HepG2 (cell line): ENCODE measurements at regions not wholly inside any gene's neighbourhood (a gene's known extent, or its start where the extent isn't known, plus 50 kb on each side); places are given as distances from the start of the nearest gene placed in this dataset.

Experiments used
- ATAC-seq: fragments of 200-7000 bp; cut with Tn5 transposase; 3 replicates; pipeline ENCODE4 v1.9.1; 2020; ENCODE audit warnings: mild to moderate bottlenecking, moderate library complexity
- BruUV-seq: library from RNA; stranded (reverse); fragments of 400-500 nt; replicated peaks from 2 replicates; lab custom pipeline; 2021; lab: Mats Ljungman, UMichigan
- CTCF ChIA-PET: fragments of 300-600 bp; formaldehyde crosslinking; extraction: SDS; loops from one replicate; lab custom pipeline; 2021; ENCODE audit warnings: low total read pairs, inconsistent platforms, low intra/inter-chr PET ratio; lab: Yijun Ruan, JAX
- POLR2A ChIA-PET: fragments of 350-600 bp; sonication (Branson Sonifier 250); formaldehyde crosslinking; loops from one replicate; lab custom pipeline; 2020; ENCODE audit warnings: antibody characterized with exemption, inconsistent platforms; lab: Yijun Ruan, JAX
- DNase-seq: peaks from one replicate; pipeline ENCODE4 v3.0.0-alpha.2; 2015; ENCODE audit warnings: low spot score
- FAIRE-seq: peaks from 3 replicates; lab custom pipeline; 2011; peaks lifted over from hg19 to GRCh38; lab: Jason Lieb, UNC
- H2AFZ ChIP-seq: one replicate; pipeline ENCODE4 v1.6.1; 2011; ENCODE audit warnings: low read length, inconsistent platforms
- H3K27ac ChIP-seq: fragments of 300-600 bp; 3 replicates; pipeline ENCODE4 v1.8.0; 2011; ENCODE audit warnings: mixed run types, mild to moderate bottlenecking, mixed read lengths, low read length, inconsistent platforms; ENCODE audit not compliant: insufficient read depth; ENCODE audit errors: extremely low read length
- H3K27me3 ChIP-seq, 2 experiments: fragments of 200-600 bp in 1 of 2; 2 replicates in 1 of 2; 3 replicates in 1 of 2; pipeline versions ENCODE4 v1.6.0 to v1.8.0; 2011; ENCODE audit warnings: low read length in 2 of 2, mild to moderate bottlenecking in 2 of 2, moderate library complexity in 2 of 2, inconsistent platforms in 1 of 2; ENCODE audit not compliant: insufficient read depth in 2 of 2, control insufficient read depth in 1 of 2
- H3K36me3 ChIP-seq, 2 experiments: fragments of 200-600 bp in 1 of 2; replicated peaks in 1 of 2; 2 replicates in 1 of 2; 3 replicates in 1 of 2; pipeline versions ENCODE4 v1.5.1 to v1.8.0; 2011; ENCODE audit warnings: low read length in 2 of 2, inconsistent platforms in 1 of 2; ENCODE audit not compliant: insufficient read depth in 2 of 2, control insufficient read depth in 1 of 2
- H3K4me1 ChIP-seq: 2 replicates; pipeline ENCODE4 v1.5.1; 2012; ENCODE audit warnings: low read length, inconsistent platforms; ENCODE audit not compliant: insufficient read depth
- H3K4me2 ChIP-seq: 2 replicates; pipeline ENCODE4 v1.6.0; 2011; ENCODE audit warnings: low read depth, low read length, inconsistent platforms
- H3K4me3 ChIP-seq, 3 experiments: fragments of 200-600 bp in 1 of 3; sonication (generic), shearing (Covaris generic) in 1 of 3; replicated peaks in 1 of 3; 2 replicates each; pipeline ENCODE4 v1.5.1; 2011 to 2016; ENCODE audit warnings: low read length in 3 of 3, inconsistent platforms in 2 of 3, low read depth in 2 of 3, mild to moderate bottlenecking in 2 of 3, control low read depth in 1 of 3, mixed read lengths in 1 of 3; ENCODE audit not compliant: insufficient read depth in 1 of 3
- H3K79me2 ChIP-seq: one replicate; pipeline ENCODE4 v1.6.1; 2011; ENCODE audit warnings: low read length, inconsistent platforms; ENCODE audit not compliant: insufficient read depth
- H3K9ac ChIP-seq: 2 replicates; pipeline ENCODE4 v1.6.0; 2011; ENCODE audit warnings: mild to moderate bottlenecking, low read depth, low read length, inconsistent platforms; ENCODE audit not compliant: insufficient read depth
- H3K9me3 ChIP-seq: 2 replicates; pipeline ENCODE4 v1.5.1; 2012; ENCODE audit warnings: mild to moderate bottlenecking, low read length
- H4K20me1 ChIP-seq: 2 replicates; pipeline ENCODE4 v1.6.0; 2011; ENCODE audit warnings: inconsistent platforms, mild to moderate bottlenecking, low read length, moderate library complexity; ENCODE audit not compliant: insufficient read depth
- ATF2 ChIP-seq: sonication (generic); formaldehyde crosslinking; IDR thresholded peaks from 2 replicates; pipeline ENCODE4 v1.4.0; 2020; ENCODE audit warnings: missing genetic modification reagents
- ATF4 ChIP-seq, 2 experiments: fragments of 450-650 bp in 1 of 2; sonication (generic) in 1 of 2; formaldehyde crosslinking; IDR thresholded peaks; 2 replicates each; pipeline versions ENCODE4 v1.5.0 to v1.8.0; 2020 to 2022; ENCODE audit warnings: mild to moderate bottlenecking in 1 of 2, missing genetic modification reagents in 1 of 2
- ATF7 ChIP-seq, 2 experiments: fragments of 450-650 bp in 1 of 2; sonication (generic) in 1 of 2; formaldehyde crosslinking in 1 of 2; IDR thresholded peaks; 2 replicates each; pipeline versions ENCODE4 v1.4.0 to v1.6.1; 2016 to 2020; ENCODE audit warnings: antibody characterized with exemption in 1 of 2, mild to moderate bottlenecking in 1 of 2, missing genetic modification reagents in 1 of 2
- CREB1 ChIP-seq, 2 experiments: fragments of 450-650 bp in 1 of 2; IDR thresholded peaks; 2 replicates each; pipeline ENCODE4 v1.6.1; 2016 to 2017; ENCODE audit warnings: control low read depth in 1 of 2, mild to moderate bottlenecking in 1 of 2, missing compliant biosample characterization in 1 of 2, missing genetic modification characterization in 1 of 2
- CTCF ChIP-seq: sonication (generic); formaldehyde crosslinking; IDR thresholded peaks from 2 replicates; pipeline ENCODE4 v1.5.0; 2020; ENCODE audit warnings: mild to moderate bottlenecking, missing genetic modification reagents, moderate library complexity
- FOSL2 ChIP-seq: sonication (generic); formaldehyde crosslinking; IDR thresholded peaks from 2 replicates; pipeline ENCODE4 v1.4.0; 2020; ENCODE audit warnings: missing genetic modification reagents
- JUN ChIP-seq: sonication (generic); formaldehyde crosslinking; IDR thresholded peaks from 2 replicates; pipeline ENCODE4 v1.4.0; 2020; ENCODE audit warnings: mild to moderate bottlenecking, missing genetic modification reagents
- MZF1 ChIP-seq: sonication (generic); formaldehyde crosslinking; IDR thresholded peaks from 2 replicates; pipeline ENCODE4 v1.8.1; 2023; ENCODE audit warnings: mild to moderate bottlenecking, missing genetic modification reagents, borderline replicate concordance
- NR2F6 ChIP-seq, 2 experiments: IDR thresholded peaks; 2 replicates each; pipeline ENCODE4 v1.6.1; 2016; ENCODE audit warnings: antibody characterized with exemption in 1 of 2, mild to moderate bottlenecking in 1 of 2
- RAD21 ChIP-seq: fragments of 450-650 bp; formaldehyde crosslinking; IDR thresholded peaks from 2 replicates; pipeline ENCODE4 v1.5.0; 2020; ENCODE audit warnings: mild to moderate bottlenecking
- RBM39 ChIP-seq: fragments of 200-400 bp; formaldehyde crosslinking; IDR thresholded peaks from one replicate; pipeline ENCODE4 v1.6.1; 2018; ENCODE audit warnings: antibody characterized with exemption, mild to moderate bottlenecking, low read depth, low read length; ENCODE audit not compliant: poor library complexity, severe bottlenecking
- SMC3 ChIP-seq: IDR thresholded peaks from 2 replicates; pipeline ENCODE4 v1.6.1; 2011; ENCODE audit warnings: low read length, improper control_type of control experiment
- STAG1 ChIP-seq: sonication (generic); formaldehyde crosslinking; IDR thresholded peaks from 2 replicates; pipeline ENCODE4 v1.4.0; 2020; ENCODE audit warnings: missing genetic modification reagents
- ZNF333 ChIP-seq: sonication (generic); formaldehyde crosslinking; IDR thresholded peaks from 2 replicates; pipeline ENCODE4 v1.4.0; 2020; ENCODE audit warnings: mild to moderate bottlenecking, missing genetic modification reagents, borderline replicate concordance
- ZNF510 ChIP-seq: sonication (generic); formaldehyde crosslinking; IDR thresholded peaks from 2 replicates; pipeline ENCODE4 v1.4.0; 2020; ENCODE audit warnings: low read depth, mild to moderate bottlenecking, missing genetic modification reagents
- WGBS: methylation state at CpG from one replicate; pipeline ENCODE4 v1.1.6; 2017; ENCODE audit warnings: low lambda C conversion rate; 5-methylcytosine and 5-hydroxymethylcytosine counted together
- in situ Hi-C: cut with HindIII; loops from 2 replicates; pipeline ENCODE4 v1.10.0; 2017; ENCODE audit warnings: low pct_unique_long_range_greater_than_20kb; ENCODE audit not compliant: extremely low pct_ligation_motif_present
- intact Hi-C: fragments of 100-400 bp; cut with micrococcal nuclease; formaldehyde crosslinking; loops from one replicate; pipeline ENCODE4 v1.10.0; 2022; ENCODE audit not compliant: unreplicated experiment

GRCh38 chr3:53426918-53427317 is 67.5 kb upstream of the CACNA1D start:
- DNase-seq, result peak; percentile 47
- TF ChIP-seq MZF1 (no peak), SMC3 (peak; percentile 79), RAD21 (CRISPR knock-in tag) (peak; percentile 69), RBM39 (no peak), ATF4 (CRISPR knock-in tag; IDR thresholded peaks at IDR 0.05) (peak in 1 of 2 experiments; percentile 58; a peak in 1 of 4 replicates), JUN (CRISPR knock-in tag) (no peak), ATF7 (IDR thresholded peaks at IDR 0.05) (peak; percentile 35), ATF7 (CRISPR knock-in tag; IDR thresholded peaks at IDR 0.05) (no peak), FOSL2 (CRISPR knock-in tag) (peak; percentile 20; the same call in 1 of the 2 replicates), STAG1 (CRISPR knock-in tag) (peak; percentile 87), NR2F6 (IDR thresholded peaks at IDR 0.05) (no peak), NR2F6 (CRISPR knock-in tag; IDR thresholded peaks at IDR 0.05) (peak; percentile 52; the same call in 1 of the 2 replicates), CREB1 (IDR thresholded peaks at IDR 0.05) (peak; percentile 35; the same call in 1 of the 2 replicates), CREB1 (CRISPR knock-in tag; IDR thresholded peaks at IDR 0.05) (no peak), ZNF333 (CRISPR knock-in tag) (no peak), ATF2 (peak; percentile 80; the same call in 1 of the 2 replicates), ZNF510 (CRISPR knock-in tag) (no peak), CTCF (peak; percentile 71)
- BruUV-seq, result no TSS peak
- ChIA-PET POLR2A (no interaction called here), CTCF (interaction anchor here (2.3 kb wide), 1 partner anchor 72 kb away, joined by 16 read pairs; no protein-coding TSS in a partner anchor)
- in situ Hi-C loops, result no loop called here
- FAIRE-seq, result peak; percentile 4
- Histone ChIP-seq H3K27me3 (no peaks in the 10 kb centered on the region), H3K9me3 (no peaks in the 10 kb centered on the region), H3K79me2 (no peaks in the 10 kb centered on the region), H3K9ac (no peak overlapping the region), H3K27ac (no peak overlapping the region), H3K4me3 (no peak overlapping the region), H4K20me1 (no peaks in the 10 kb centered on the region), H3K36me3 (no peaks in the 10 kb centered on the region), H3K4me1 (peaks cover 9% of the 10 kb centered on the region), H2AFZ (no peak overlapping the region), H3K4me2 (no peak overlapping the region)
- WGBS, result 34% methylated on average over 4 of the region's 4 CpGs
- peak; percentile 88 for ATAC-seq
- intact Hi-C loops, result loop anchor here (1.0 kb wide), 1 partner anchor 72 kb away; no protein-coding TSS in a partner anchor
